Chondrocyte (in vitro differentiated cells): ENCODE measurements at regions not wholly inside any gene's neighbourhood (a gene's known extent, or its start where the extent isn't known, plus 50 kb on each side); places are given as distances from the start of the nearest gene placed in this dataset.

Experiments used
- DNase-seq: peaks from one replicate; pipeline ENCODE4 v3.0.0; 2021; ENCODE audit warnings: mixed read lengths, low spot score
- H3K27ac Mint-ChIP-seq: one replicate; pipeline ENCODE4 v1.8.0; 2021; ENCODE audit warnings: mild to moderate bottlenecking, moderate library complexity, mixed read lengths; ENCODE audit not compliant: unreplicated experiment
- H3K27me3 Mint-ChIP-seq: 2 replicates; pipeline ENCODE4 v1.8.0; 2021; ENCODE audit warnings: low read depth, mixed read lengths
- H3K36me3 Mint-ChIP-seq: 2 replicates; pipeline ENCODE4 v1.8.0; 2021; ENCODE audit warnings: low read depth, mixed read lengths
- H3K4me1 Mint-ChIP-seq: 2 replicates; pipeline ENCODE4 v1.8.0; 2021; ENCODE audit warnings: low read depth, mild to moderate bottlenecking, mixed read lengths
- H3K4me3 Mint-ChIP-seq: one replicate; pipeline ENCODE4 v1.8.0; 2021; ENCODE audit warnings: mild to moderate bottlenecking, moderate library complexity, mixed read lengths; ENCODE audit not compliant: unreplicated experiment
- H3K9me3 Mint-ChIP-seq: 2 replicates; pipeline ENCODE4 v1.8.0; 2021; ENCODE audit warnings: low read depth, mixed read lengths
- CTCF ChIP-seq: fragments of 200-600 bp; sonication (generic); IDR thresholded peaks from 2 replicates; pipeline ENCODE4 v1.5.0; 2021; ENCODE audit warnings: antibody characterized with exemption, mild to moderate bottlenecking, moderate library complexity

- no peak for TF ChIP-seq CTCF
- no peak overlapping the region for H3K27ac Mint-ChIP-seq
- no peak overlapping the region for H3K4me3 Mint-ChIP-seq
- H3K4me1 Mint-ChIP-seq = peaks cover 63% of the 10 kb centered on the region
- H3K9me3 Mint-ChIP-seq = no peaks in the 10 kb centered on the region
- no peaks in the 10 kb centered on the region for H3K36me3 Mint-ChIP-seq
- no peaks in the 10 kb centered on the region for H3K27me3 Mint-ChIP-seq
- no peak for DNase-seq
Measured at GRCh38 chr11:130602641-130603334, 154.3 kb downstream of the ADAMTS15 start.

- no peaks in the 10 kb centered on the region for H3K9me3 Mint-ChIP-seq
- no peak for DNase-seq
- H3K4me3 Mint-ChIP-seq = no peak overlapping the region
- peaks cover 68% of the 10 kb centered on the region for H3K4me1 Mint-ChIP-seq
- H3K36me3 Mint-ChIP-seq = no peaks in the 10 kb centered on the region
- no peak for TF ChIP-seq CTCF
- H3K27me3 Mint-ChIP-seq = no peaks in the 10 kb centered on the region
- no peak overlapping the region for H3K27ac Mint-ChIP-seq
Measured at GRCh38 chr11:130603335-130603906, 155.0 kb downstream of the ADAMTS15 start.

- H3K4me1 Mint-ChIP-seq = peaks cover 75% of the 10 kb centered on the region
- DNase-seq = no peak
- no peaks in the 10 kb centered on the region for H3K27me3 Mint-ChIP-seq
- no peaks in the 10 kb centered on the region for H3K9me3 Mint-ChIP-seq
- TF ChIP-seq CTCF = no peak
- H3K27ac Mint-ChIP-seq = no peak overlapping the region
- H3K36me3 Mint-ChIP-seq = no peaks in the 10 kb centered on the region
- H3K4me3 Mint-ChIP-seq = no peak overlapping the region
Measured at GRCh38 chr11:130604606-130605005, 156.2 kb downstream of the ADAMTS15 start.

GRCh38 chr11:130606178-130606577, 157.7 kb downstream of the ADAMTS15 start:
- no peak for DNase-seq
- peaks cover 68% of the 10 kb centered on the region for H3K4me1 Mint-ChIP-seq
- H3K9me3 Mint-ChIP-seq = no peaks in the 10 kb centered on the region
- peak overlapping the region; percentile 29 for H3K27ac Mint-ChIP-seq
- no peaks in the 10 kb centered on the region for H3K27me3 Mint-ChIP-seq
- H3K4me3 Mint-ChIP-seq = no peak overlapping the region
- no peaks in the 10 kb centered on the region for H3K36me3 Mint-ChIP-seq
- no peak for TF ChIP-seq CTCF

GRCh38 chr11:130606781-130607511, 158.5 kb downstream of the ADAMTS15 start:
- H3K27ac Mint-ChIP-seq = peak overlapping the region; percentile 92
- H3K36me3 Mint-ChIP-seq = no peaks in the 10 kb centered on the region
- DNase-seq = no peak
- H3K27me3 Mint-ChIP-seq = no peaks in the 10 kb centered on the region
- peak overlapping the region; percentile 29 for H3K4me3 Mint-ChIP-seq
- peaks cover 72% of the 10 kb centered on the region for H3K4me1 Mint-ChIP-seq
- TF ChIP-seq CTCF = no peak
- no peaks in the 10 kb centered on the region for H3K9me3 Mint-ChIP-seq
